ENCODE measurements at regions not wholly inside any gene's neighbourhood (a gene's known extent, or its start where the extent isn't known, plus 50 kb on each side); places are given as distances from the start of the nearest gene placed in this dataset.

DNA sequence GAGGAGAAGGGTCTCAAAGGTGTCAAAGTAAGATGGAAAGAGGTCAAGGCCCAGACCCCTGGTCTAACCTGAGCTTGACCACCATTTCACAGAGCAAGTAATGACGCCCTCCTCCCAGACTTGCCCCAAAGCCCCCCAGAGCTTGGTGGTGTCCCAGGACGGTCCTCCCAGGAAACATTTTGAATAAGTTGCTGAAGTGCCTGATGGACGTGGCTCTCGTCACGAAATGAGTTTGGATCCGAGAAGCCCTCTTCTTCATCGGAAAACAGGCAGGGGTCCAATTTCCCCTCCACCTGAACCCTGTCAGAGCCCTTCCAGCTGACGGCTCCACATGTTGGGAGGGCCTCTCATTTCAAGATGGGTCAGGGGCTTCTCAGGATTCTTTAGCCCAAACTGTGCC lies 54.5 kb upstream of the TPM4 start:
- H3K36me3 ChIP-seq, result no peaks in the 10 kb centered on the region
- no peaks in the 10 kb centered on the region for H3K27me3 ChIP-seq
- TF ChIP-seq, protein P1, sequence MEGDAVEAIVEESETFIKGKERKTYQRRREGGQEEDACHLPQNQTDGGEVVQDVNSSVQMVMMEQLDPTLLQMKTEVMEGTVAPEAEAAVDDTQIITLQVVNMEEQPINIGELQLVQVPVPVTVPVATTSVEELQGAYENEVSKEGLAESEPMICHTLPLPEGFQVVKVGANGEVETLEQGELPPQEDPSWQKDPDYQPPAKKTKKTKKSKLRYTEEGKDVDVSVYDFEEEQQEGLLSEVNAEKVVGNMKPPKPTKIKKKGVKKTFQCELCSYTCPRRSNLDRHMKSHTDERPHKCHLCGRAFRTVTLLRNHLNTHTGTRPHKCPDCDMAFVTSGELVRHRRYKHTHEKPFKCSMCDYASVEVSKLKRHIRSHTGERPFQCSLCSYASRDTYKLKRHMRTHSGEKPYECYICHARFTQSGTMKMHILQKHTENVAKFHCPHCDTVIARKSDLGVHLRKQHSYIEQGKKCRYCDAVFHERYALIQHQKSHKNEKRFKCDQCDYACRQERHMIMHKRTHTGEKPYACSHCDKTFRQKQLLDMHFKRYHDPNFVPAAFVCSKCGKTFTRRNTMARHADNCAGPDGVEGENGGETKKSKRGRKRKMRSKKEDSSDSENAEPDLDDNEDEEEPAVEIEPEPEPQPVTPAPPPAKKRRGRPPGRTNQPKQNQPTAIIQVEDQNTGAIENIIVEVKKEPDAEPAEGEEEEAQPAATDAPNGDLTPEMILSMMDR (IDR thresholded peaks at IDR 0.05; ENCODE audit: low read depth, low read length), result no peak

DNA sequence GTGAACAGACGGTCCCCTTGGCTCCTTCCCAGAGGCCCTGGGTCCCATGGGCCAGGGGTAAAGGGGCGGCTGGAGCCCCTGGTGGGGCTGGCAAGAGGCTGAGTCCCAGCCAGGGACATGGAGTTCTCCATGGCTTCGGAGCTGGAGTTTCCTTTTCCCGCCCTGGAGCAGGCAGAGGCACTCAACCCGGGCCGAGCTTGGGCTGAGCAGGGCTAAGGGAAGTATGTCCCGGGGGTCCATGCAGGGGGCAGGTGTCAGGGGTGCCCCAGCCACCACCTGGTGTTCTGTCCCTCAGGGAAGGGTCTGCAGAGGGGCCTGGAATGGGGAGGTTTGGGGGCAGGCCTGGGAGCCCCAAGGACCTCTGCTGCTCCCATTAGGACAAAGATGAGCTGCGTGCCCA lies 54.0 kb upstream of the TPM4 start:
- DNase-seq (ENCODE audit: low read depth in 1 of 2, low spot score in 1 of 2), result no peak
- Histone ChIP-seq H3K27me3 (no peaks in the 10 kb centered on the region), H3K4me3 (no peak overlapping the region), H3K9me3 (ENCODE audit: low read depth) (no peaks in the 10 kb centered on the region), H3K36me3 (no peaks in the 10 kb centered on the region), H3K27ac (no peak overlapping the region), H3K4me1 (ENCODE audit: low read depth) (no peaks in the 10 kb centered on the region)
- TF ChIP-seq, protein P1 (IDR thresholded peaks at IDR 0.05; ENCODE audit: low read depth, low read length), result no peak

More for the DNA sequence above, 54.5 kb upstream of the TPM4 start:
- DNase-seq (ENCODE audit: low read depth in 1 of 2, low spot score in 1 of 2), result no peak
- H3K27ac ChIP-seq, result no peak overlapping the region
- no peaks in the 10 kb centered on the region for H3K9me3 ChIP-seq (ENCODE audit: low read depth)
- no peak overlapping the region for H3K4me3 ChIP-seq
- H3K4me1 ChIP-seq (ENCODE audit: low read depth), result no peaks in the 10 kb centered on the region

DNA sequence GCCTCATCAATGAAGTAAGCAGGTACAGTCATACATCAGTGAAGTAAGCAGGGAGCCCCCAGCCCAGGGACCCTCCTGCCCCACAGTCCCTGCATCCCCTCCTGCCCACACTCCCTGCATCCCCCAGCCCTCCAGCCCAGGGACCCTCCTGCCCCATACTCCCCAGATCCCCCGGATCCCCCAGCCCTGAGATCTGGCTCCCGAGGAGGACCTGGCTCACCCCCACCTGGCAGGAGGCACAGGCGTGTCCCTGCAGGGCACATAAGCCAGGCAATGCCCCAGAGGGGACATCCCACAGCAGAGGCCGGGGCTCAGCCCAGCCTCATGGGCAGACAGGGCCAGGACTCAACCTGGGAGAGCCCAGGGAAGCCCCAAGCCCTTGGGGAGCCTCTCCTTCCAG lies 53.6 kb upstream of the TPM4 start:
- Histone ChIP-seq H3K9me3 (ENCODE audit: low read depth) (no peaks in the 10 kb centered on the region), H3K4me3 (no peak overlapping the region), H3K4me1 (ENCODE audit: low read depth) (no peaks in the 10 kb centered on the region), H3K27ac (no peak overlapping the region), H3K27me3 (no peaks in the 10 kb centered on the region), H3K36me3 (no peaks in the 10 kb centered on the region)
- TF ChIP-seq, protein P1 (IDR thresholded peaks at IDR 0.05; ENCODE audit: low read depth, low read length), result no peak
- DNase-seq (ENCODE audit: low read depth in 1 of 2, low spot score in 1 of 2), result no peak

DNA sequence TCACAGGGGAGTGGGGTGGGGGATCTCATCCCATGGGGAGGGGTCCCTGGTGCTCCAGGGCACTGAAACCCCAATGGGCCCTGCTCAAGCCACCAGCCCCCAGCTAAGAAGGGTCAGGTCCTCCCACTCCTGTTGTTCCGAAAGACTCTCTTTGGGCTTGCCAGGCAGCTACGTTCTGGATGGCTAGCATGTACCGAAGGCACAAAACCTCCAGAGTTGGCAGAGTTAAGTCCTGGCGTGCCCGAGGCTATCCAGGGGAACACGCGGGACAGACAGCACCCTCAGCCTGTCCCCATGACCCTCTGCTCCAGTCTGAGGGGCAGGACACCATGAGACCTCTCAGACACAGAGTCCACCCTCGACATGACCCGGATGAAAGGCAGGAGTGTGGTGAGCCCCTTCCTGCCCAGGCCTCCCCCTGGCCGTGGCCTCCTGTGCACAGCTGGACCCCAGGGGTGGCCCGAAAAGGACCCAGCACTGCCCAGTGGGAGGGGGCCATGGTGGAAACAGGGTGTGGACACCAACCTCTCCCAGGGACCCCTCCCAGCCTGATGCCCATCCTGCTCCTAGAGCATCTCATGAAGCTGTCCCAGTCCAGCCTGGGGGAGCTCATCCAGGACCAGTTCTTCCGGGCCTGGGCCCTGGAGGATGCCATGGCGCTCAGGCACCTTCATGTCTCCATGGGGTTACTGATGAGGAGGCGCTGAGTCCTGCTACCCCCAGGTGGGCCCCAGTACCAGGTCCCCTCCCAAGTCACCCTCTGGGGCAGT lies 53.0 kb upstream of the TPM4 start:
- TF ChIP-seq, protein P1 (IDR thresholded peaks at IDR 0.05; ENCODE audit: low read depth, low read length), result no peak
- H3K27me3 ChIP-seq, result no peaks in the 10 kb centered on the region

DNA sequence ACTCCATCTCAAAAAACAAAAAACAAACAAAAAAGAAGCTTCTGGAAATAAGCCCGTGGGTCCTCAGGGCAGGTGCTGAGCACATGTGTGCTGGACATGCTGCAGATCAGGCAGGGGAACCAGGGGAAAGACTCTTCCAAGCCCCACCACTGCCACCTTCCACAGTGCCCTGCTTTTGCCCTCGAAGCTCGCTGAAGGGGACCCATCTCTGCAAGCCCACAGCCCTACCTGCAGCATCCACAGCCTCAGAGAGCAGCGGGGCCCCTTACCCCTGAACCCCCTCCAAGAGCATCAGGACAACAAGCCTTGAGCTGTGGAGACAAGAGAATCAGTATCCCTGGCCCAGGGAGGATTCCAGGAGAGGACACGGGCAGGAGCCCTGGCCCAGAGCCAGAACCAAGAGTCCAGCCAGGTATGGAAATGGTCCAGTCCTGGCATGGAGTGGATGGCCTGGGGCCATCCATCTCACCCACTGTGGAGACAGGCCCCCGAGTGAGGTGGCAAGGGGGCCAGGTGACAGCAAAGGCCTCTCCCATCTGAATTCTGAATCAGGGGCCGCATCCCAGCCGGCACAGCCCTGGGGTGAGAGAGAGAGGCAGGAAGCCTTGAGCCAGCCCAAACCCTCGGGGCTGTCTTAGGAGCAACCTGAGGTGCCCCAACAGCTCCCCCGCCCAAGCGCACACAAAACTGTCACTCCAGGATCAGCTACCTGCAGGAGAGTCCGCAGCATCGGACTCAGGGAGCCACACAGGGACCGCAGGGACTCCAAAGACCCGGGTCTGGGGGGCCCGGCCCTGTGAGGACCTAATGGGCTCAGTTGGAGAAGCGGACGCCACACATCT lies 51.8 kb upstream of the TPM4 start:
- Histone ChIP-seq H3K4me3 (no peak overlapping the region), H3K36me3 (no peaks in the 10 kb centered on the region), H3K27me3 (no peaks in the 10 kb centered on the region), H3K4me1 (ENCODE audit: low read depth) (no peaks in the 10 kb centered on the region), H3K27ac (no peak overlapping the region), H3K9me3 (ENCODE audit: low read depth) (no peaks in the 10 kb centered on the region)
- DNase-seq (ENCODE audit: low read depth in 1 of 2, low spot score in 1 of 2), result no peak
- TF ChIP-seq, protein P1 (IDR thresholded peaks at IDR 0.05; ENCODE audit: low read depth, low read length), result no peak

More for the DNA sequence above, 53.0 kb upstream of the TPM4 start:
- Histone ChIP-seq H3K4me3 (no peak overlapping the region), H3K9me3 (ENCODE audit: low read depth) (no peaks in the 10 kb centered on the region), H3K36me3 (no peaks in the 10 kb centered on the region), H3K4me1 (ENCODE audit: low read depth) (no peaks in the 10 kb centered on the region), H3K27ac (no peak overlapping the region)
- no peak for DNase-seq (ENCODE audit: low read depth in 1 of 2, low spot score in 1 of 2)

All from cardiac muscle cell (in vitro differentiated cells and primary cell).